Loucy (cell line): ENCODE measurements at regions not wholly inside any gene's neighbourhood (a gene's known extent, or its start where the extent isn't known, plus 50 kb on each side); places are given as distances from the start of the nearest gene placed in this dataset.

Experiments used
- H2AFZ ChIP-seq: fragments of 200-600 bp; sonication (generic); 2 replicates; pipeline ENCODE4 v1.6.0; 2016; ENCODE audit warnings: antibody characterized with exemption, mild to moderate bottlenecking, low read length, moderate library complexity
- H3F3A ChIP-seq: fragments of 200-600 bp; 2 replicates; pipeline ENCODE4 v1.6.0; 2016; ENCODE audit warnings: antibody characterized with exemption, low read depth, mild to moderate bottlenecking
- H3K27me3 ChIP-seq: fragments of 200-600 bp; sonication (generic); 2 replicates; pipeline ENCODE4 v1.6.1; 2014; ENCODE audit warnings: low read length, mild to moderate bottlenecking; ENCODE audit not compliant: insufficient read depth, poor library complexity, severe bottlenecking
- H3K36me3 ChIP-seq: fragments of 200-600 bp; sonication (generic); 2 replicates; pipeline ENCODE4 v1.6.1; 2016; ENCODE audit warnings: low read length; ENCODE audit not compliant: insufficient read depth
- H3K4me1 ChIP-seq: fragments of 200-600 bp; sonication (generic); 2 replicates; pipeline ENCODE4 v1.5.1; 2014; ENCODE audit warnings: low read length, mild to moderate bottlenecking; ENCODE audit not compliant: insufficient read depth, poor library complexity, severe bottlenecking
- H3K4me2 ChIP-seq: fragments of 200-600 bp; sonication (generic); 2 replicates; pipeline ENCODE4 v1.6.0; 2014; ENCODE audit warnings: antibody characterized with exemption, low read length, low read depth, mild to moderate bottlenecking; ENCODE audit not compliant: poor library complexity, severe bottlenecking
- H3K4me3 ChIP-seq: fragments of 200-600 bp; sonication (generic); 2 replicates; pipeline ENCODE4 v1.5.1; 2014; ENCODE audit warnings: low read length, mild to moderate bottlenecking, mixed read lengths; ENCODE audit not compliant: poor library complexity, severe bottlenecking
- H3K79me2 ChIP-seq: fragments of 200-600 bp; sonication (generic); 2 replicates; pipeline ENCODE4 v1.6.1; 2014; ENCODE audit warnings: low read length; ENCODE audit not compliant: insufficient read depth
- H3K9ac ChIP-seq: fragments of 200-600 bp; sonication (generic); 2 replicates; pipeline ENCODE4 v1.6.0; 2014; ENCODE audit warnings: mild to moderate bottlenecking, low read depth, low read length, moderate library complexity; ENCODE audit not compliant: poor library complexity, severe bottlenecking
- H3K9me2 ChIP-seq: fragments of 200-600 bp; sonication (generic); replicated peaks from 2 replicates; pipeline ENCODE4 v1.6.1; 2016; ENCODE audit warnings: low read depth, low read length, mixed read lengths
- H3K9me3 ChIP-seq: fragments of 200-600 bp; sonication (generic); 2 replicates; pipeline ENCODE4 v1.6.1; 2014; ENCODE audit warnings: mild to moderate bottlenecking, antibody characterized with exemption, low read length, low read depth; ENCODE audit not compliant: insufficient read depth
- H4K20me1 ChIP-seq: fragments of 200-600 bp; sonication (generic); 2 replicates; pipeline ENCODE4 v1.6.0; 2014; ENCODE audit warnings: antibody characterized with exemption, low read length, mild to moderate bottlenecking; ENCODE audit not compliant: insufficient read depth, poor library complexity, severe bottlenecking
- EZH2phosphoT487 ChIP-seq: fragments of 200-600 bp; IDR thresholded peaks from 2 replicates; pipeline ENCODE4 v1.6.1; 2018; ENCODE audit warnings: antibody characterized with exemption, mild to moderate bottlenecking, moderate library complexity, borderline replicate concordance
- TF ChIP-seq, protein P1 (sequence below): fragments of 200-600 bp; sonication (generic); conservative IDR thresholded peaks from 2 replicates; pipeline ENCODE4 v1.5.1; 2014; ENCODE audit warnings: mild to moderate bottlenecking, antibody characterized with exemption, low read length

DNA sequence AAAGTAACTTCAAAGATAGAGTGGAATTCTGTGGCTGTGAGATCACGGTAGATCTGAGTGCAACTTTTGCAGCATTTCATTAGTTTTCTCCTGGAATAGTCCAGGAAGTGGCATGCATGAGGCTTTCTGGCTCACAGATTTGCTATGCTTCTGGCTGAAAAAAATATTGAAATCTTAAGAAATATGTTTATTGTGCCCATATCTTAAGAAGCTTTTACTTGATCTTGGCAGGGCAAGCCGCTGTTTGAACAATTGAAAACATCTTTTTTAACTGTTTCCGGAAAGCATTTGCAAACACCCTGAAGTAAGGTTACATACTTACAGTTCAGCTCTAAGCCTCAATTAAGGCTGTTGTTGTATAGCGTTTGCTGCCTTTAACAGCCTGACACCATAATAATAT is 135.7 kb upstream of the GDNF start:
- Histone ChIP-seq H3K9me3 (no peaks in the 10 kb centered on the region), H2AFZ (no peak overlapping the region), H3K9ac (no peak overlapping the region), H3K36me3 (no peaks in the 10 kb centered on the region), H3K9me2 (no peaks in the 10 kb centered on the region), H4K20me1 (no peaks in the 10 kb centered on the region), H3F3A (no peaks in the 10 kb centered on the region), H3K4me3 (no peak overlapping the region), H3K79me2 (no peaks in the 10 kb centered on the region), H3K4me2 (no peak overlapping the region), H3K27me3 (no peaks in the 10 kb centered on the region), H3K4me1 (no peaks in the 10 kb centered on the region)
- TF ChIP-seq, protein P1, sequence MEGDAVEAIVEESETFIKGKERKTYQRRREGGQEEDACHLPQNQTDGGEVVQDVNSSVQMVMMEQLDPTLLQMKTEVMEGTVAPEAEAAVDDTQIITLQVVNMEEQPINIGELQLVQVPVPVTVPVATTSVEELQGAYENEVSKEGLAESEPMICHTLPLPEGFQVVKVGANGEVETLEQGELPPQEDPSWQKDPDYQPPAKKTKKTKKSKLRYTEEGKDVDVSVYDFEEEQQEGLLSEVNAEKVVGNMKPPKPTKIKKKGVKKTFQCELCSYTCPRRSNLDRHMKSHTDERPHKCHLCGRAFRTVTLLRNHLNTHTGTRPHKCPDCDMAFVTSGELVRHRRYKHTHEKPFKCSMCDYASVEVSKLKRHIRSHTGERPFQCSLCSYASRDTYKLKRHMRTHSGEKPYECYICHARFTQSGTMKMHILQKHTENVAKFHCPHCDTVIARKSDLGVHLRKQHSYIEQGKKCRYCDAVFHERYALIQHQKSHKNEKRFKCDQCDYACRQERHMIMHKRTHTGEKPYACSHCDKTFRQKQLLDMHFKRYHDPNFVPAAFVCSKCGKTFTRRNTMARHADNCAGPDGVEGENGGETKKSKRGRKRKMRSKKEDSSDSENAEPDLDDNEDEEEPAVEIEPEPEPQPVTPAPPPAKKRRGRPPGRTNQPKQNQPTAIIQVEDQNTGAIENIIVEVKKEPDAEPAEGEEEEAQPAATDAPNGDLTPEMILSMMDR: no peak
- TF ChIP-seq EZH2phosphoT487: no peak

DNA sequence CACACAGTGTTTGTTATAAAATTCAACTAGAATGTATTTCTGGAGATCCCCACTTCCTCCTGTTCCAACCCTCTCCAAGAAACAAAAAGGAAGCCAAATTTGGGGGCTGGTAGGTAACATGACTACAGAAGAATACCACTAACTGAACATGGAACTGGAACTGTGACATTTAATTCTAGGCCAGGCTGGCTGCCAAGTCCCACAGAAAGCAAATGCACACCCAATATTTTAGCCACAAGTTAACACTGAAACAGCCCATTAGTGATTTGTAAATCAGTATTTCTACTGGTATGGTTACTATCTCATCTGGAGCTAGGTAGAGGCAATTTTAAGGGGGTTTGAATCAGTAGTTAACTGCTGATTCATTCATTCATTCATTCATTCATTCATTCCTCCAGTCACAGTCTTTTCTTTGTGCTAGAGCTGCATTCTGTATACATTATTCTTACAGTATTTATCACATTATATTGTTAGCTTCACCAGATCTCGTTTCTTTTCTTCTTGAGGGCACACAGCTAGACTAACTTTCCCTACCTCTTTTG is 131.7 kb upstream of the GDNF start:
- H3K79me2 ChIP-seq: no peaks in the 10 kb centered on the region
- H3K9me3 ChIP-seq: no peaks in the 10 kb centered on the region
- no peaks in the 10 kb centered on the region for H3K9me2 ChIP-seq
- no peak for TF ChIP-seq EZH2phosphoT487
- TF ChIP-seq, protein P1: no peak
- no peak overlapping the region for H3K4me3 ChIP-seq
- no peak overlapping the region for H2AFZ ChIP-seq
- no peaks in the 10 kb centered on the region for H3F3A ChIP-seq
- H3K36me3 ChIP-seq: no peaks in the 10 kb centered on the region
- no peak overlapping the region for H3K9ac ChIP-seq
- H3K27me3 ChIP-seq: no peaks in the 10 kb centered on the region
- H4K20me1 ChIP-seq: no peaks in the 10 kb centered on the region
- no peaks in the 10 kb centered on the region for H3K4me1 ChIP-seq
- no peak overlapping the region for H3K4me2 ChIP-seq

DNA sequence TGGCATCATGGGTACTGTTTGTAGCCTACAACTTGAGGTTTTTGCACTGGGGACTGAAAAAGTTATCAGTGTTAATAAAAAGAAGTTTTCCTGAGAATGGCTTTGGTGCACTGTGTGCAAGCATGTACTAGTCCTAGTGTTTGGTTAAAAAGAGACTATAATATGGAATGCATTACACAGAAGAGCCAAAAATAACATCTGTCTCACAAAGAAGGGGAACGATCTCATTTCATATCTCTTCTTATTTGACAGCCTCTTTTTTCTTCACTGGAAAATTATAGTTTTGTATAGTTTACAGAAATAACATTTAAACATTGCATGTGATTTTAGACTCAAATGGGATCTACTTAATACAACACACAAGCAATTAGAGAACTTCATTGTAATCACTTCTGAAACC is 127.0 kb upstream of the GDNF start:
- Histone ChIP-seq H3K27me3 (no peaks in the 10 kb centered on the region), H2AFZ (no peak overlapping the region), H3K4me2 (no peak overlapping the region), H3K4me1 (no peaks in the 10 kb centered on the region), H3K9me3 (no peaks in the 10 kb centered on the region), H4K20me1 (no peaks in the 10 kb centered on the region), H3F3A (no peaks in the 10 kb centered on the region), H3K79me2 (no peaks in the 10 kb centered on the region), H3K36me3 (no peaks in the 10 kb centered on the region), H3K9me2 (no peaks in the 10 kb centered on the region), H3K4me3 (no peak overlapping the region), H3K9ac (no peak overlapping the region)
- TF ChIP-seq, protein P1: no peak
